ENCODE measurements at regions not wholly inside any gene's neighbourhood (a gene's known extent, or its start where the extent isn't known, plus 50 kb on each side); places are given as distances from the start of the nearest gene placed in this dataset.

DNA sequence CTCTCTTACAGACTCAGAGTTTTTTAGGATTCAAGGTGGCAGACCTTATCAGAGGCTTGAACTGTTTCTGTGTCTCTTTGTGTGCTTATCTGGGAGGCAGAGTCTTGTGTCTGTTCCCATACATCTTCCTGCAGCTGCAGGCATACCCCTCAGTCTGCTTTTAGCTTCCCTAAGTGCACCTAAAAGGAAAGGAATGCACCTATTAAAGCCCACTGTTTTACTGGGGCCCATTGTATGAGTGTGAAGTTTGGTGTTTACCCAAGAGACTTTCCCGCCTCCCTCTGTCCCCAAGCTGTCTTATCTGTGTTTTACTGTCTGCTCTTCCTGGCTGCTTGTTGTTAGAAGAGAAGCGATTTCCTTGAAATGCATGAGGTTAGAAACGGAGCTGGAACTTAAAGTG, 1757.3 kb upstream of the PIK3C3 start:
- H3K4me3 ChIP-seq (ENCODE audit: low read length): no peak overlapping the region
- no peaks in the 10 kb centered on the region for H3K9me3 ChIP-seq (ENCODE audit: control insufficient read depth, insufficient read depth, low read length)
- no peak for DNase-seq (ENCODE audit: low read depth, low spot score)
- no CpG with 5 or more reads among the region's 3 CpGs for WGBS (ENCODE audit: insufficient coverage, insufficient read length)
- no peak overlapping the region for H3K27ac ChIP-seq (ENCODE audit: low read length)
- no peaks in the 10 kb centered on the region for H3K27me3 ChIP-seq (ENCODE audit: control insufficient read depth, insufficient read depth, low read length)
- no peaks in the 10 kb centered on the region for H3K36me3 ChIP-seq (ENCODE audit: control insufficient read depth, insufficient read depth, low read length)
- H3K4me1 ChIP-seq (ENCODE audit: control insufficient read depth, insufficient read depth, low read length): no peaks in the 10 kb centered on the region

- Histone ChIP-seq H3K9me3 (ENCODE audit: control insufficient read depth, insufficient read depth, low read length) (no peaks in the 10 kb centered on the region), H3K36me3 (ENCODE audit: control insufficient read depth, insufficient read depth, low read length) (no peaks in the 10 kb centered on the region), H3K27me3 (ENCODE audit: control insufficient read depth, insufficient read depth, low read length) (no peaks in the 10 kb centered on the region), H3K4me3 (ENCODE audit: low read length) (no peak overlapping the region), H3K27ac (ENCODE audit: low read length) (no peak overlapping the region), H3K4me1 (ENCODE audit: control insufficient read depth, insufficient read depth, low read length) (0 out of 2 replicates have a peak, but pooled peaks cover 1% of the 10 kb centered on the region)
- DNase-seq (ENCODE audit: low read depth, low spot score): no peak
Observed at GRCh38 chr18:40186677-40187076, 1768.4 kb upstream of the PIK3C3 start.

DNA sequence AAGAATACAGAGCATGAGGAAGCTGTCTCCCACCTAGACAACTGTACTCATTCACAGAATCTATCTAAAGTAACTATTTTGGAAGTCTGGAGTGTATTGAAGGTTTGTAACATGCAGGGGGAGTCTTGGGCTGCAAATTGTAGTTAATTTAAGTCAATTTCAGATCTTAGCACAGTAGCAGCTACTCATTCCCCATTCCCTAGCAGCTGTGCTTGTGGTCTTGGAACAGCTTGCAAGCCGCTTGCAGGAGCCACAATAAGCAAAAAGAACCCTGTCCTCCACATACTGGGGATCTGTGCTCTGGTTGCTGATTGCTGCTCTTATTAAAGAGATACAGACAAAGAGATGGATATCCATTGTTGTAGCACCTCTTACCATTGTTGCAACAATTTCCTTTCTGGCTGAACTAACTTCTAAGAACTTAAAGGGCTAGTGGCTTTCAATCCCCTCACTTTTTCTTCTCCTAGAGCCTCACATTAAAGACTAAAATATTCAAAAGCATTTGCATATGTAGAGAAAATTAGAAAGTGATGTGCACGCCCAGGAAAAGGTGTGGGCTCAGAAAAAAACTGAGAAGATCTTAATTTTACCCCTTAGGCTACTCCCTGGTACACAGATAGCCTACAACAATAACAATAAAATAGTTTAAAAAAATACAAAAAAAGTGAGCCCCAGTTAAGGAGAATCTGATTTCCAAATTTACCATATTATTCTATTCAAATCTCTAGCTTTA, 1775.1 kb upstream of the PIK3C3 start:
- no peak for DNase-seq (ENCODE audit: low read depth, low spot score)
- whole genome bisulfite sequencing (ENCODE audit: insufficient coverage, insufficient read length): no CpG with 5 or more reads among the region's 2 CpGs
- H3K9me3 ChIP-seq (ENCODE audit: control insufficient read depth, insufficient read depth, low read length): no peaks in the 10 kb centered on the region
- no peak overlapping the region for H3K4me3 ChIP-seq (ENCODE audit: low read length)
- H3K4me1 ChIP-seq (ENCODE audit: control insufficient read depth, insufficient read depth, low read length): 0 out of 2 replicates have a peak, but pooled peaks cover 1% of the 10 kb centered on the region
- no peaks in the 10 kb centered on the region for H3K36me3 ChIP-seq (ENCODE audit: control insufficient read depth, insufficient read depth, low read length)
- no peaks in the 10 kb centered on the region for H3K27me3 ChIP-seq (ENCODE audit: control insufficient read depth, insufficient read depth, low read length)
- H3K27ac ChIP-seq (ENCODE audit: low read length): no peak overlapping the region

GRCh38 chr18:40168026-40168425, 1787.0 kb upstream of the PIK3C3 start:
- Histone ChIP-seq H3K27ac (ENCODE audit: low read length) (no peak overlapping the region), H3K4me1 (ENCODE audit: control insufficient read depth, insufficient read depth, low read length) (no peaks in the 10 kb centered on the region), H3K9me3 (ENCODE audit: control insufficient read depth, insufficient read depth, low read length) (no peaks in the 10 kb centered on the region), H3K27me3 (ENCODE audit: control insufficient read depth, insufficient read depth, low read length) (no peaks in the 10 kb centered on the region), H3K4me3 (ENCODE audit: low read length) (no peak overlapping the region), H3K36me3 (ENCODE audit: control insufficient read depth, insufficient read depth, low read length) (no peaks in the 10 kb centered on the region)
- WGBS (ENCODE audit: insufficient coverage, insufficient read length): no CpG with 5 or more reads among the region's 1 CpG
- no peak for DNase-seq (ENCODE audit: low read depth, low spot score)

GRCh38 chr18:40163254-40163653, 1791.8 kb upstream of the PIK3C3 start:
- Histone ChIP-seq H3K36me3 (ENCODE audit: control insufficient read depth, insufficient read depth, low read length) (no peaks in the 10 kb centered on the region), H3K9me3 (ENCODE audit: control insufficient read depth, insufficient read depth, low read length) (no peaks in the 10 kb centered on the region), H3K27me3 (ENCODE audit: control insufficient read depth, insufficient read depth, low read length) (no peaks in the 10 kb centered on the region), H3K4me1 (ENCODE audit: control insufficient read depth, insufficient read depth, low read length) (no peaks in the 10 kb centered on the region), H3K27ac (ENCODE audit: low read length) (no peak overlapping the region), H3K4me3 (ENCODE audit: low read length) (no peak overlapping the region)
- DNase-seq (ENCODE audit: low read depth, low spot score): no peak

GRCh38 chr18:40160361-40160760, 1794.7 kb upstream of the PIK3C3 start:
- WGBS (ENCODE audit: insufficient coverage, insufficient read length): no CpG with 5 or more reads among the region's 2 CpGs
- Histone ChIP-seq H3K4me3 (ENCODE audit: low read length) (no peak overlapping the region), H3K27ac (ENCODE audit: low read length) (no peak overlapping the region), H3K27me3 (ENCODE audit: control insufficient read depth, insufficient read depth, low read length) (no peaks in the 10 kb centered on the region), H3K4me1 (ENCODE audit: control insufficient read depth, insufficient read depth, low read length) (no peaks in the 10 kb centered on the region), H3K36me3 (ENCODE audit: control insufficient read depth, insufficient read depth, low read length) (no peaks in the 10 kb centered on the region), H3K9me3 (ENCODE audit: control insufficient read depth, insufficient read depth, low read length) (no peaks in the 10 kb centered on the region)
- no peak for DNase-seq (ENCODE audit: low read depth, low spot score)

DNA sequence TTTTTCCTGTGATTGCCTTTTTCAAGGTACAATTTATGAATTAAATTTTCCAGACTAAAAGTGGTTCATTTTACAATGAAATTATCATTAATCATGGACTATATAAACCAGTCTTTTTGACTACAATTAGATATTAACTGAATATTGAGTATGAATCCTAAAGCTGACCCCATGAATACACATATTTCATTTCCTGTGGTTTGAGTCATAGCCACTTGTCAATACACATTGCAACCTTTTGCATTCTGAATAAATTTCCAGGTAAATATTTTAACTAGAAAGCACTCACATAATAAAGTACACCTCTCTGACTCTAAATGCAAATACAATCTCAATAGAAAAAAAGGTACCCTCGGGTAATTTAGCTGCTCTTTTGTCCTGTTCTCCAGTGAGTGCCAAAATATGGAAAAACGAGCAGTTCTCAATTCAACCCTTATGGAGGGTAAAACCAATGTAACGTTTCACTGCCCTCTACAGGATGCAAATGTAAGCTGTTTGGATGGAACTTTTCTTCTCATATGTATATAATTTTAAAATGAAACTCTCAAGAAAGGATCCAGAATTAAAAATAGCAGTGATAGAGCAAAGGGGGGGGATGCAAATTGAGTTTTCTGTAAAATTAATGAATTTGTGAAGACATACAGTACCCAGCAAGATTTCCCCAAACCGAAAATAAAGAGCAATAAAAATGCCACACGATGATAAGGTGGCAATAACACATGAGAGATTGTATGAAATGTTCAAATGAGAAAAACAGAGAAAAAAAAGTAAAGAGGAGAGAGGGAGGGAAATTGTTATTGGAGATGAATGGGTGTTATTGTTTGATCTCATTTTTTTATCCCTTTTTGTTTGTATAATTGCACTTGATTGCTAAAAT, 1795.7 kb upstream of the PIK3C3 start:
- no peaks in the 10 kb centered on the region for H3K4me1 ChIP-seq (ENCODE audit: control insufficient read depth, insufficient read depth, low read length)
- no peak overlapping the region for H3K27ac ChIP-seq (ENCODE audit: low read length)
- H3K9me3 ChIP-seq (ENCODE audit: control insufficient read depth, insufficient read depth, low read length): no peaks in the 10 kb centered on the region
- no CpG with 5 or more reads among the region's 5 CpGs for WGBS (ENCODE audit: insufficient coverage, insufficient read length)
- H3K4me3 ChIP-seq (ENCODE audit: low read length): no peak overlapping the region
- DNase-seq (ENCODE audit: low read depth, low spot score): peak; percentile 16
- no peaks in the 10 kb centered on the region for H3K36me3 ChIP-seq (ENCODE audit: control insufficient read depth, insufficient read depth, low read length)
- no peaks in the 10 kb centered on the region for H3K27me3 ChIP-seq (ENCODE audit: control insufficient read depth, insufficient read depth, low read length)

GRCh38 chr18:40157120-40157519, 1797.9 kb upstream of the PIK3C3 start:
- no peak overlapping the region for H3K4me3 ChIP-seq (ENCODE audit: low read length)
- no peak for DNase-seq (ENCODE audit: low read depth, low spot score)
- no peaks in the 10 kb centered on the region for H3K36me3 ChIP-seq (ENCODE audit: control insufficient read depth, insufficient read depth, low read length)
- H3K9me3 ChIP-seq (ENCODE audit: control insufficient read depth, insufficient read depth, low read length): no peaks in the 10 kb centered on the region
- H3K27me3 ChIP-seq (ENCODE audit: control insufficient read depth, insufficient read depth, low read length): no peaks in the 10 kb centered on the region
- H3K4me1 ChIP-seq (ENCODE audit: control insufficient read depth, insufficient read depth, low read length): no peaks in the 10 kb centered on the region
- WGBS (ENCODE audit: insufficient coverage, insufficient read length): no CpG with 5 or more reads among the region's 7 CpGs
- H3K27ac ChIP-seq (ENCODE audit: low read length): no peak overlapping the region

DNA sequence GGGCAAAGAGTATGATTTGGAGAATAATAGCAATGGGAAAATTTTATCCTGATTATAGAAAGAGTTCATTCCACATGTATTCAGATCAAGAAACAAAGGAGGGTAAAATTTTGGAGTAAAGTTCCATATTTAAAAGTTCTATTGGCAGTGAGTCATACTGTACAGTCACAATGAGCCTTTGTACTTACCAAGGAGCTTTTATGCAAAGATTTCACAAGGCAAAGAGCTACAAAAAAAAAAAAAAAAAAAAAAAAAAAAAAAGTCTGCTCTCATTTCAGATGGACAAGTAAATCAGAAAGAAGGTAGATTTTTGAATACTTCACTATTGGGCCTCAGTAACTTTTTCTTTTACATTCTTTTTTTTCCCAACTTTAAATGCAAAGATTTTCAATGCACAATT, 1802.2 kb upstream of the PIK3C3 start:
- no peak overlapping the region for H3K4me3 ChIP-seq (ENCODE audit: low read length)

DNA sequence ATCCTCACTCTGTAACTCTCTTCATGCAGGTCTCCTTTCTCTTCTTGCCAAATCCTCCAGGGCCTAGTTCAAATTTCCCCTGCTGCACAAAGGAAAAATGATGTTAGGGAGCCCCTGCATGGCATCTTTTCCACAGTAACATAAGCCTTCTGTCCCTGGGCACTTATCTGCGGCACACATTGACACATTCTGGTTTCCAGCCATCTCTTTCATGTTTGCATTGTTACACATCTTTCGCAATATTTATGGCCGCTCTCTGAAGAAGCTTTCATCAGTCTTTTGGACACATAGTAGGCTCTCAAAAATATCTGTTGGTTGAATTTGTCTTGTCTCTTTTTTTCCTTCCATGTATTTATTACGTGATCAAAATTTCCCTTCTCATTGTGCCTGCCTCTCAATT, 1806.1 kb upstream of the PIK3C3 start:
- no peak overlapping the region for H3K4me3 ChIP-seq (ENCODE audit: low read length)
- no peaks in the 10 kb centered on the region for H3K27me3 ChIP-seq (ENCODE audit: control insufficient read depth, insufficient read depth, low read length)
- no peaks in the 10 kb centered on the region for H3K9me3 ChIP-seq (ENCODE audit: control insufficient read depth, insufficient read depth, low read length)
- H3K27ac ChIP-seq (ENCODE audit: low read length): no peak overlapping the region
- no peaks in the 10 kb centered on the region for H3K4me1 ChIP-seq (ENCODE audit: control insufficient read depth, insufficient read depth, low read length)
- DNase-seq (ENCODE audit: low read depth, low spot score): no peak
- H3K36me3 ChIP-seq (ENCODE audit: control insufficient read depth, insufficient read depth, low read length): no peaks in the 10 kb centered on the region
- WGBS (ENCODE audit: insufficient coverage, insufficient read length): no CpG with 5 or more reads among the region's 4 CpGs

More for the DNA sequence above, 1802.2 kb upstream of the PIK3C3 start:
- Histone ChIP-seq H3K9me3 (ENCODE audit: control insufficient read depth, insufficient read depth, low read length) (no peaks in the 10 kb centered on the region), H3K4me1 (ENCODE audit: control insufficient read depth, insufficient read depth, low read length) (no peaks in the 10 kb centered on the region), H3K36me3 (ENCODE audit: control insufficient read depth, insufficient read depth, low read length) (no peaks in the 10 kb centered on the region), H3K27me3 (ENCODE audit: control insufficient read depth, insufficient read depth, low read length) (no peaks in the 10 kb centered on the region), H3K27ac (ENCODE audit: low read length) (no peak overlapping the region)
- no peak for DNase-seq (ENCODE audit: low read depth, low spot score)

DNA sequence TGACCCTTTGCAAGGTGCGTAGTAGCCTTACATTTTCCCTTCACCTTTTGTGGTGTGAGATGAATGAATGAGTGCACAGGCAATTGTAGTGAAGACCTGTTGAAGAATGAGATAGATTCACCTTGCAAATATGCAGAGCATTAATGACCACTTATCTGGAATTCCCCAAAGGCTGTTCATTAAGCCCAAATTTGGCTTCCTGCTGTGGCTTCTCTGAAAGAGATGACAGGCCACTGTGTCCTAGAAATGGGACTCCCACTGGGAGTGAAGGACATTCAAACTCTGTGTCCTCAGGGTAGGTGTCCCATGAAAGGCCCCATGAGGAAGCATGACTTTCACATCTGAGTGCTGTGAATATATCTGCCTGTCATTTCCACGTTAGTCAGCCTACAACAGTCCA, 1821.8 kb upstream of the PIK3C3 start:
- no peak overlapping the region for H3K4me3 ChIP-seq (ENCODE audit: low read length)
- no peaks in the 10 kb centered on the region for H3K27me3 ChIP-seq (ENCODE audit: control insufficient read depth, insufficient read depth, low read length)
- no peaks in the 10 kb centered on the region for H3K9me3 ChIP-seq (ENCODE audit: control insufficient read depth, insufficient read depth, low read length)
- no peaks in the 10 kb centered on the region for H3K36me3 ChIP-seq (ENCODE audit: control insufficient read depth, insufficient read depth, low read length)
- WGBS (ENCODE audit: insufficient coverage, insufficient read length): no CpG with 5 or more reads among the region's 2 CpGs
- no peak for DNase-seq (ENCODE audit: low read depth, low spot score)
- no peaks in the 10 kb centered on the region for H3K4me1 ChIP-seq (ENCODE audit: control insufficient read depth, insufficient read depth, low read length)
- no peak overlapping the region for H3K27ac ChIP-seq (ENCODE audit: low read length)
